NB4 (cell line): ENCODE measurements at regions not wholly inside any gene's neighbourhood (a gene's known extent, or its start where the extent isn't known, plus 50 kb on each side); places are given as distances from the start of the nearest gene placed in this dataset.

ENCODE experiments used
- DNase-seq: peaks from one replicate; pipeline ENCODE4 v3.0.0; 2010; ENCODE audit warnings: low read depth
- H3K4me3 ChIP-seq: one replicate; pipeline ENCODE4 v1.5.1; 2011; ENCODE audit warnings: mild to moderate bottlenecking, low read depth, low read length, moderate library complexity
- CTCF ChIP-seq: IDR thresholded peaks from one replicate; pipeline ENCODE4 v1.5.1; 2012; ENCODE audit warnings: low read depth, low read length
- MAX ChIP-seq: IDR thresholded peaks from 2 replicates; pipeline ENCODE4 v1.6.1; 2011; ENCODE audit warnings: low read depth, low read length
- MYC ChIP-seq: IDR thresholded peaks from 2 replicates; pipeline ENCODE4 v1.6.1; 2011; ENCODE audit warnings: low read depth, low read length
- POLR2A ChIP-seq: IDR thresholded peaks from 2 replicates; pipeline ENCODE4 v1.6.1; 2011; ENCODE audit warnings: mild to moderate bottlenecking; ENCODE audit not compliant: insufficient read length; ENCODE audit errors: extremely low read depth

GRCh38 chr5:74465724-74466123 lies 174.8 kb downstream of the ENC1 start:
- no peak overlapping the region for H3K4me3 ChIP-seq
- TF ChIP-seq CTCF (no peak), MAX (no peak), MYC (no peak), POLR2A (no peak)
- no peak for DNase-seq

GRCh38 chr5:74464512-74465209 lies 175.9 kb downstream of the ENC1 start:
- H3K4me3 ChIP-seq, result no peak overlapping the region
- DNase-seq, result no peak
- TF ChIP-seq CTCF (no peak), MYC (no peak), POLR2A (no peak), MAX (no peak)

DNA sequence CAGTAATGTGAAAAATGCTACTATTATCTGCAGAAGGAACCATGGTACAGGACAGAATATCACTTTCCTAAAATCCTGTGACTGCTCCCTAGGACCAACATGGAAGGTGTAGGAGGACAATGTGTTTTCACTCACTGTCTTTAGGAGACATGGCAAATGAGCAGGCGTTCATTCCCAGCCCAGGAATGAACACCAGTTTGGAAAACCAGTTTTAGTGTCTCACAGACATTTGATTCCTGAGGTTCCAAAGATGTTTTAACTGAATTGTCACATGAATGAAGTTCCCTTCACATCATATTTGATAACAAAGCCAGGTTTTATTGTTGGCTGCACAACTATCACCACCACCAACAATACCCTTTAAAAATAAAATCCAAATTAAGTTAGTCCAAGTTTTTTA lies 178.2 kb downstream of the ENC1 start:
- DNase-seq, result no peak
- H3K4me3 ChIP-seq, result no peak overlapping the region
- TF ChIP-seq MYC, result no peak
- no peak for TF ChIP-seq CTCF
- no peak for TF ChIP-seq MAX
- no peak for TF ChIP-seq POLR2A

- no peak overlapping the region for H3K4me3 ChIP-seq
- no peak for TF ChIP-seq MAX
- DNase-seq, result no peak
Observed at GRCh38 chr5:74461251-74461650, 179.3 kb downstream of the ENC1 start.

DNA sequence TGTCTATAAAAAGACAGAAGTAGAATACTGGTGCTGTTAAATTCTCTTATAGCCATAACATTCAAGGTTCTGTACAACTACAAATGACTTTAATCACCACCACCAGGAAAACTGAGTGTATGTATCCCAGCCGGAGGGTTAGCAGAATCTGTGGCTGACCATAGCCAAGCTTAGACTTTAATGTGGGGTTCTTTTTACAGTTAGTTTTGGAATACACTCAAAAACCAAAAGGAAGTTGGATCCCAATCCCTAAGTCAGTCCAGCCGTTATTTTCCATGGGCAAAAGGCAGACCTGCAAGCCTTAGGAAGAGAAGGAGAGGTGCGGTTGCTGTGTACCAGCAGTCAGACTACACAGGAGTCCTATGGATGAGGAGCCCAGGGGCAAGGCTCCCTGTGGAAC lies 179.8 kb downstream of the ENC1 start:
- TF ChIP-seq CTCF, result no peak
- TF ChIP-seq MAX, result no peak
- no peak for TF ChIP-seq MYC
- no peak for TF ChIP-seq POLR2A
- no peak for DNase-seq
- H3K4me3 ChIP-seq, result no peak overlapping the region

DNA sequence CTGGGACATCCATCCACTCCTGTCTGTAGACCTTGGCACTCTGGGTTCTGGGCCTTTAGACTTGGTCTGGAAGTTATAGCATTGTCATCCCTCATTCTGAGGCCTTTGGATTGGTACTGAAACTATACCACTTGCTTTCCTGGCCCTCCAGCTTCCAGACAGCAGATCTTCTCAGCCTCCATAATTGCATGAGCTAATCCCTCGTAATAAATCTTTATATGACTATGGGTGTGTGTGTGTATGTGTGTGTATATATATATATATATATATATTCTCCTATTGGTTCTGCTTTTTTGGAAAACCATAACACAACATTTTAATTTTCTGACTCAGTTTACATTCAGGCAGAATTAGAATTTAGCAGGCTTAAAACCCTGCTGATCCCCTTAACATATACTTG lies 180.5 kb downstream of the ENC1 start:
- no peak for DNase-seq
- H3K4me3 ChIP-seq, result no peak overlapping the region
- TF ChIP-seq CTCF, result no peak
- TF ChIP-seq POLR2A, result no peak
- no peak for TF ChIP-seq MYC
- TF ChIP-seq MAX, result no peak
